Caco-2 (cell line): ENCODE measurements at regions not wholly inside any gene's neighbourhood (a gene's known extent, or its start where the extent isn't known, plus 50 kb on each side); places are given as distances from the start of the nearest gene placed in this dataset.

Experiments used
- BruUV-seq: library from RNA; stranded (reverse); fragments of 400-500 nt; replicated peaks from 2 replicates; lab custom pipeline; 2021; lab: Mats Ljungman, UMichigan
- CTCF ChIA-PET: fragments of 300-600 bp; sonication (Branson Sonifier 250); formaldehyde crosslinking; loops from one replicate; lab custom pipeline; 2022; ENCODE audit warnings: antibody characterized with exemption; lab: Charles Lee
- POLR2A ChIA-PET: fragments of 300-600 bp; sonication (Branson Sonifier 250); formaldehyde crosslinking; loops from one replicate; lab custom pipeline; 2022; ENCODE audit warnings: antibody characterized with exemption; lab: Charles Lee
- DNase-seq, 2 experiments: peaks; one replicate each; pipeline versions ENCODE4 v3.0.0 to v3.0.0-alpha.2; 2020 to 2022
- H3K27me3 ChIP-seq: replicated peaks from 2 replicates; pipeline ENCODE4 v1.6.0; 2011; ENCODE audit warnings: low read length; ENCODE audit not compliant: control insufficient read depth, insufficient read depth
- H3K36me3 ChIP-seq: 2 replicates; pipeline ENCODE4 v1.5.1; 2011; ENCODE audit warnings: low read length; ENCODE audit not compliant: control insufficient read depth, insufficient read depth
- H3K4me1 ChIP-seq: fragments of 250-450 bp; sonication (Bioruptor Pico); 2 replicates; pipeline ENCODE4 v1.5.1; 2020; ENCODE audit warnings: mild to moderate bottlenecking
- H3K4me3 ChIP-seq: 2 replicates; pipeline ENCODE4 v1.5.1; 2011; ENCODE audit warnings: low read depth, mild to moderate bottlenecking, control low read depth, low read length
- H3K9me3 ChIP-seq: fragments of 250-450 bp; sonication (Bioruptor Pico); 2 replicates; pipeline ENCODE4 v1.5.1; 2020; ENCODE audit warnings: mild to moderate bottlenecking, moderate library complexity
- H3K27ac Mint-ChIP-seq: one replicate; pipeline ENCODE4 v1.8.0; 2022; ENCODE audit warnings: mixed read lengths; ENCODE audit not compliant: unreplicated experiment
- H3K27me3 Mint-ChIP-seq: one replicate; pipeline ENCODE4 v1.8.0; 2022; ENCODE audit warnings: mixed read lengths; ENCODE audit not compliant: insufficient read depth, unreplicated experiment
- H3K36me3 Mint-ChIP-seq: one replicate; pipeline ENCODE4 v1.8.0; 2022; ENCODE audit warnings: mild to moderate bottlenecking, mixed read lengths; ENCODE audit not compliant: insufficient read depth, unreplicated experiment
- H3K4me1 Mint-ChIP-seq: one replicate; pipeline ENCODE4 v1.8.0; 2022; ENCODE audit warnings: low read depth, mixed read lengths; ENCODE audit not compliant: unreplicated experiment
- H3K4me3 Mint-ChIP-seq: one replicate; pipeline ENCODE4 v1.8.0; 2022; ENCODE audit warnings: mild to moderate bottlenecking, moderate library complexity, mixed read lengths; ENCODE audit not compliant: unreplicated experiment
- H3K9me3 Mint-ChIP-seq: one replicate; pipeline ENCODE4 v1.8.0; 2022; ENCODE audit warnings: mixed read lengths; ENCODE audit not compliant: unreplicated experiment
- CTCF ChIP-seq, 2 experiments: fragments of 200-600 bp in 1 of 2; IDR thresholded peaks; 1 replicate in 1 of 2; 2 replicates in 1 of 2; pipeline versions ENCODE4 v1.5.1 to v1.8.0; 2011 to 2022; ENCODE audit warnings: antibody characterized with exemption in 1 of 2, control low read depth in 1 of 2, inconsistent platforms in 1 of 2, low read depth in 1 of 2, low read length in 1 of 2, mild to moderate bottlenecking in 1 of 2, moderate library complexity in 1 of 2; ENCODE audit not compliant: insufficient read depth in 1 of 2, severe bottlenecking in 1 of 2, unreplicated experiment in 1 of 2
- intact Hi-C: fragments of 100-400 bp; cut with micrococcal nuclease; formaldehyde crosslinking; loops from one replicate; pipeline ENCODE4 v1.10.0; 2022; ENCODE audit not compliant: unreplicated experiment

- BruUV-seq: no TSS peak
- intact Hi-C loops: no loop called here
Observed at GRCh38 chr5:124652892-124653441, 93.5 kb downstream of the ZNF608 start.

GRCh38 chr5:124652514-124652819 is 94.0 kb downstream of the ZNF608 start:
- Mint-ChIP-seq H3K27me3 (no peaks in the 10 kb centered on the region), H3K27ac (peak overlapping the region; percentile 59), H3K4me3 (peak overlapping the region; percentile 77), H3K9me3 (no peaks in the 10 kb centered on the region), H3K36me3 (peaks cover 25% of the 10 kb centered on the region), H3K4me1 (peaks cover 9% of the 10 kb centered on the region)
- H3K36me3 ChIP-seq: no peaks in the 10 kb centered on the region
- no peak for TF ChIP-seq CTCF (IDR thresholded peaks at IDR 0.05; ENCODE audit: insufficient read depth in 1 of 2, low read depth in 1 of 2, low read length in 1 of 2, severe bottlenecking in 1 of 2, unreplicated experiment in 1 of 2)
- no TSS peak for BruUV-seq
- H3K4me3 ChIP-seq: peak overlapping the region; percentile 60; the same call in 1 of the 2 replicates
- DNase-seq: no peak
- intact Hi-C loops: no loop called here
- H3K9me3 ChIP-seq: no peaks in the 10 kb centered on the region
- POLR2A ChIA-PET: interaction anchor here (0.6 kb wide), 1 partner anchor 785 kb away, joined by 3 read pairs; no protein-coding TSS in a partner anchor
- H3K27me3 ChIP-seq: no peaks in the 10 kb centered on the region
- H3K4me1 ChIP-seq: peaks cover 54% of the 10 kb centered on the region
- CTCF ChIA-PET: no interaction called here

More at GRCh38 chr5:124652892-124653441, 93.5 kb downstream of the ZNF608 start:
- peaks cover 21% of the 10 kb centered on the region for H3K36me3 Mint-ChIP-seq
- no peaks in the 10 kb centered on the region for H3K27me3 Mint-ChIP-seq
- no peak for TF ChIP-seq CTCF (IDR thresholded peaks at IDR 0.05; ENCODE audit: insufficient read depth in 1 of 2, low read depth in 1 of 2, low read length in 1 of 2, severe bottlenecking in 1 of 2, unreplicated experiment in 1 of 2)
- Histone ChIP-seq H3K9me3 (no peaks in the 10 kb centered on the region), H3K4me3 (no peak overlapping the region), H3K27me3 (no peaks in the 10 kb centered on the region), H3K36me3 (no peaks in the 10 kb centered on the region), H3K4me1 (peaks cover 59% of the 10 kb centered on the region)
- H3K4me1 Mint-ChIP-seq: peaks cover 9% of the 10 kb centered on the region
- no peak overlapping the region for H3K4me3 Mint-ChIP-seq
- ChIA-PET POLR2A (no interaction called here), CTCF (no interaction called here)
- H3K9me3 Mint-ChIP-seq: no peaks in the 10 kb centered on the region
- no peak for DNase-seq
- H3K27ac Mint-ChIP-seq: no peak overlapping the region

GRCh38 chr5:124651663-124652513 is 94.6 kb downstream of the ZNF608 start:
- ChIA-PET CTCF (no interaction called here), POLR2A (interaction anchor here (0.6 kb wide), 1 partner anchor 784 kb away, joined by 3 read pairs; no protein-coding TSS in a partner anchor)
- H3K4me3 Mint-ChIP-seq: peak overlapping the region; percentile 77
- H3K27ac Mint-ChIP-seq: peak overlapping the region; percentile 59
- H3K4me1 Mint-ChIP-seq: peaks cover 9% of the 10 kb centered on the region
- no peaks in the 10 kb centered on the region for H3K27me3 Mint-ChIP-seq
- Histone ChIP-seq H3K9me3 (no peaks in the 10 kb centered on the region), H3K27me3 (no peaks in the 10 kb centered on the region), H3K36me3 (no peaks in the 10 kb centered on the region), H3K4me1 (peaks cover 51% of the 10 kb centered on the region), H3K4me3 (peak overlapping the region; percentile 60)
- DNase-seq: peak; percentile 85
- no peak for TF ChIP-seq CTCF (IDR thresholded peaks at IDR 0.05; ENCODE audit: insufficient read depth in 1 of 2, low read depth in 1 of 2, low read length in 1 of 2, severe bottlenecking in 1 of 2, unreplicated experiment in 1 of 2)
- peaks cover 31% of the 10 kb centered on the region for H3K36me3 Mint-ChIP-seq
- no peaks in the 10 kb centered on the region for H3K9me3 Mint-ChIP-seq
- BruUV-seq: TSS peak; percentile 44
- intact Hi-C loops: loop anchor here (1.0 kb wide), 3 partner anchors 11 to 53 kb away; no protein-coding TSS in a partner anchor
